GM23248 (cell line): ENCODE measurements at regions not wholly inside any gene's neighbourhood (a gene's known extent, or its start where the extent isn't known, plus 50 kb on each side); places are given as distances from the start of the nearest gene placed in this dataset.

Experiments used
- EZH2 ChIP-seq: fragments of 200-600 bp; sonication (generic); IDR thresholded peaks from 2 replicates; pipeline ENCODE4 v1.6.1; 2018; ENCODE audit warnings: antibody characterized with exemption, mild to moderate bottlenecking; ENCODE audit not compliant: insufficient read depth, poor library complexity, severe bottlenecking
- EZH2phosphoT487 ChIP-seq: fragments of 200-600 bp; sonication (generic); IDR thresholded peaks from 2 replicates; pipeline ENCODE4 v1.6.1; 2018; ENCODE audit warnings: antibody characterized with exemption, moderate library complexity, mild to moderate bottlenecking, low read depth; ENCODE audit not compliant: insufficient read depth

DNA sequence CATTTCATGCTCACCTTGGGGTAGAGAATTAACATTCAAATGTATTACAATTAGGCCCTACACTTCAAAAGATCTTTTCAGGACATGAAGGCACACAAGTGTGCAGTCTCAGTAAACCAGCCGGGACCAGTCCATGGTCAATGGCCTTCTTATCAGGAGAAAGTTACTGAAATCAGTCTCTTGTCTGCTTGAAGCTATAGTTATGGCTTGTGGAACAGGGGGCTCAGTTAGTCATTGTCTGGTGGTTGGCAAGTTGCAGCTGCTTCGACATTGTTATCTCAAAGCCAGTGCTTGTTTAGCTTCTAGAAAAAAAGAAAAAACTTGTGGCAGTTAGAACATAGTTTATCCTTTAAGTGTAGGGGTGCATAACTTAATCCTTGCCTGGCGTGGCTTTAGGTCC is 213.1 kb upstream of the ACO1 start:
- TF ChIP-seq EZH2 (no peak), EZH2phosphoT487 (no peak)
